Karpas-422 (cell line): ENCODE measurements at regions not wholly inside any gene's neighbourhood (a gene's known extent, or its start where the extent isn't known, plus 50 kb on each side); places are given as distances from the start of the nearest gene placed in this dataset.
A peak's percentile ranks its signal among the peaks of the same experiment; 100 is the strongest.

Source experiments
- DNase-seq: peaks from one replicate; pipeline ENCODE4 v3.0.0-alpha.2; 2015
- H2AFZ ChIP-seq: fragments of 200-600 bp; sonication (generic); 2 replicates; pipeline ENCODE4 v1.6.1; 2014; ENCODE audit warnings: antibody characterized with exemption, low read length, mixed read lengths
- H3K27ac ChIP-seq: fragments of 200-600 bp; sonication (generic); 2 replicates; pipeline ENCODE4 v1.5.1; 2014; ENCODE audit warnings: mild to moderate bottlenecking, low read length, moderate library complexity
- H3K27me3 ChIP-seq: fragments of 200-600 bp; sonication (generic); 2 replicates; pipeline ENCODE4 v1.6.1; 2014; ENCODE audit warnings: low read length, mixed read lengths
- H3K36me3 ChIP-seq: fragments of 200-600 bp; sonication (generic); 2 replicates; pipeline ENCODE4 v1.6.1; 2014; ENCODE audit warnings: low read length, mixed read lengths; ENCODE audit not compliant: insufficient read depth
- H3K4me1 ChIP-seq: fragments of 200-600 bp; sonication (generic); 2 replicates; pipeline ENCODE4 v1.6.1; 2014; ENCODE audit warnings: mild to moderate bottlenecking, low read length, mixed read lengths
- H3K4me2 ChIP-seq: fragments of 200-600 bp; sonication (generic); 2 replicates; pipeline ENCODE4 v1.6.1; 2014; ENCODE audit warnings: low read length, low read depth, mild to moderate bottlenecking; ENCODE audit not compliant: poor library complexity, severe bottlenecking
- H3K4me3 ChIP-seq: fragments of 200-600 bp; sonication (generic); 2 replicates; pipeline ENCODE4 v1.5.1; 2014; ENCODE audit warnings: mild to moderate bottlenecking, antibody characterized with exemption, low read length, mixed read lengths
- H3K79me2 ChIP-seq: fragments of 200-600 bp; sonication (generic); 2 replicates; pipeline ENCODE4 v1.6.1; 2014; ENCODE audit warnings: mild to moderate bottlenecking, low read length, mixed read lengths
- H3K9ac ChIP-seq: fragments of 200-600 bp; sonication (generic); 2 replicates; pipeline ENCODE4 v1.6.0; 2014; ENCODE audit warnings: low read length
- H3K9me2 ChIP-seq: fragments of 200-600 bp; sonication (generic), shearing (Covaris generic); replicated peaks from 2 replicates; pipeline ENCODE4 v1.6.0; 2014; ENCODE audit warnings: mild to moderate bottlenecking, low read length, moderate library complexity; ENCODE audit not compliant: insufficient read depth
- H3K9me3 ChIP-seq: fragments of 300-700, 200-600 bp; sonication (generic); 2 replicates; pipeline ENCODE4 v1.6.1; 2014; ENCODE audit warnings: low read length, mixed read lengths
- H4K20me1 ChIP-seq: fragments of 200-600 bp; sonication (generic); 2 replicates; pipeline ENCODE4 v1.6.1; 2014; ENCODE audit warnings: mild to moderate bottlenecking, antibody characterized with exemption, low read length, low read depth; ENCODE audit not compliant: insufficient read depth

DNA sequence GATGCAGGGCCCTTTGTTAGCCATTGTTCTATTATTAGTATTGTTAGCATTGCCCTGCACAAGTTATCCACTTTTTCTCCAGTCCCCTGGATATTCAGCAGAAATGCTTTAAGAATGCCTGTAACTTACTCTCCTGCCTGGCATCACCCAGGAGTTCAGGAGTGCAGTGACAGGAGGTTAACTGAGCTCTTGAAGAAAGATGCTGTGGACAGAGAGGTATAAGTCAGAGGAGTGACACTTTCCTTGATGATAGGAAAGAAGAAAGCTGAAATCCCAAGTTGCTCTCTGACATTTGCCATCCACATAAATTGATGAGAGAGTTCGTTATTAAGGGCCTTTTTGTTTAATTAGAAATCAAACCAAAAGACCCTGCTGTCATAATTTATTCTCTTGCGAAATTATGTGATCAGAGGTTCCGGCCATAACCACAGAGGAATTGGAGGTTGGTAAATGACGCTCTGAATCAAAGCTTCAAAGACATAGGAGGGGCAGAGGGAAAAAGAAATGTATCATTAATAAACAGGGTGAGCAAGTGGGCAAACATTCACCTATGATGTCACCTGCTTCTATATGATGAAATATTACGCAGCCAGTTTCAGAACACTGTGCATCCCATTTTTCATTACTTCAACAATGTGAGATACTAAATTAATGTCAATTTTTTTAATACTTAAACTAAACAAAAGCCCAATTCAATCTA is 230.2 kb upstream of the JADE1 start:
- Histone ChIP-seq H3K4me1 (no peaks in the 10 kb centered on the region), H4K20me1 (no peaks in the 10 kb centered on the region), H3K9me2 (no peaks in the 10 kb centered on the region), H3K36me3 (no peaks in the 10 kb centered on the region), H3K9ac (no peak overlapping the region), H2AFZ (no peak overlapping the region), H3K4me2 (no peak overlapping the region), H3K27me3 (no peaks in the 10 kb centered on the region), H3K79me2 (no peaks in the 10 kb centered on the region), H3K9me3 (no peaks in the 10 kb centered on the region), H3K27ac (no peak overlapping the region), H3K4me3 (no peak overlapping the region)
- DNase-seq: no peak

DNA sequence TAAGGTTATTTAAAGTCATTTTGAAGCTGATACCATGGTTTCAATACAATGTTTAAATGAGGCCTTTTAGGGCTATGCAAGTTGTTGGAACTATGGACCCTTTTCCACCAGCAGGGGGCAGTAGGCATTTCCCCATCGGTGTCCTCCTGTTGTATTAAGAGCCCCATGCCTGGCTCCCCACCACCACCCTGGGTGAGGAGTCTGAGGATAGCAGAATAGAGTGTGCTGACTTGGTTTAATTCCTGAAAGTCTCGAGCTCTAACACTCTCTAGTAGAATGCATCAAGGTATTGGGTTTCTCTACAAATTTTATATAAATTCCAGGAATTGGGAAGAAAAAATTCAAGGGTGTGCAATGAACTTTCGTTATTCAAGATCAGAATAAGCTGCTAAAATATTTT is 234.8 kb upstream of the JADE1 start:
- no peak overlapping the region for H3K4me2 ChIP-seq
- no peaks in the 10 kb centered on the region for H4K20me1 ChIP-seq
- H3K36me3 ChIP-seq: no peaks in the 10 kb centered on the region
- H3K9me2 ChIP-seq: no peaks in the 10 kb centered on the region
- H3K27ac ChIP-seq: no peak overlapping the region
- peaks cover under 1% of the 10 kb centered on the region; the same call in 1 of the 2 replicates for H3K4me1 ChIP-seq
- no peak overlapping the region for H3K9ac ChIP-seq
- no peak overlapping the region for H2AFZ ChIP-seq
- DNase-seq: peak; percentile 97
- H3K27me3 ChIP-seq: no peaks in the 10 kb centered on the region
- no peaks in the 10 kb centered on the region for H3K9me3 ChIP-seq
- H3K79me2 ChIP-seq: no peaks in the 10 kb centered on the region
- H3K4me3 ChIP-seq: no peak overlapping the region

DNA sequence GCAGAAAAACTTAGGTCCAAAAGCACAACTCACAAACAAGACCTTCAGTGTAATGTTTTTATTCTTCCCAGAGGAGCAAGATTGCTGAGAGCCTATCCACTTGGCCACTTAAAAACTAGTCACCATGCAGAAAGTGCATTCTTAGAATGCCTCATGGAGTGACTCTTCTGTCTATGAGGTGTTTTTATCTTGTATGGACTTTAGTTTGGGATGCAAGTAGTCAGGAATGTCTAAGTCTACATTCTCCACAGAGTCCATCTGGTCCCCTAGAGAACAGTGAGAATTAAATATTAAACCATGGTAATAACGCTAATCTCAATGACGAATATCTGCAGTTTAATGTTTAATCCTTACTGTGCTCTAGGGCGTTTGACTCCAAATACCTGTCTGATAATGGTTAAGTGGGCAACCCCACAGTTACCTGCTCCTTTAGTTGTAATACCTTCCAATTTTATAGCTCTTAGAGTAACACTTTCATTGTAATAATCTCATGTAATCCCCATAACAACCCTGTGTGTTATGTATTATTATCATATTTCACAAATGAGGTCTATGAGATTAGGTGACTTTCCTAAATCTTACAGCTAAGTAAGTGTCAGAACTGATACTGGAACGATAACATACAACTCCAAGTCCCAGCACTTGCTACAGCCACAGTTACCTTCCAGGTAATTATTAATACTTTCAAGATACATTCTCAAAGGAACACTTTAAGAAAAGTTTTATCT is 235.6 kb upstream of the JADE1 start:
- DNase-seq: no peak
- H3K27ac ChIP-seq: no peak overlapping the region
- peaks cover 8% of the 10 kb centered on the region for H3K4me1 ChIP-seq
- H4K20me1 ChIP-seq: no peaks in the 10 kb centered on the region
- H3K4me2 ChIP-seq: no peak overlapping the region
- no peak overlapping the region for H3K9ac ChIP-seq
- no peaks in the 10 kb centered on the region for H3K9me2 ChIP-seq
- no peaks in the 10 kb centered on the region for H3K79me2 ChIP-seq
- H2AFZ ChIP-seq: no peak overlapping the region
- no peaks in the 10 kb centered on the region for H3K27me3 ChIP-seq
- H3K9me3 ChIP-seq: no peaks in the 10 kb centered on the region
- no peak overlapping the region for H3K4me3 ChIP-seq
- no peaks in the 10 kb centered on the region for H3K36me3 ChIP-seq

DNA sequence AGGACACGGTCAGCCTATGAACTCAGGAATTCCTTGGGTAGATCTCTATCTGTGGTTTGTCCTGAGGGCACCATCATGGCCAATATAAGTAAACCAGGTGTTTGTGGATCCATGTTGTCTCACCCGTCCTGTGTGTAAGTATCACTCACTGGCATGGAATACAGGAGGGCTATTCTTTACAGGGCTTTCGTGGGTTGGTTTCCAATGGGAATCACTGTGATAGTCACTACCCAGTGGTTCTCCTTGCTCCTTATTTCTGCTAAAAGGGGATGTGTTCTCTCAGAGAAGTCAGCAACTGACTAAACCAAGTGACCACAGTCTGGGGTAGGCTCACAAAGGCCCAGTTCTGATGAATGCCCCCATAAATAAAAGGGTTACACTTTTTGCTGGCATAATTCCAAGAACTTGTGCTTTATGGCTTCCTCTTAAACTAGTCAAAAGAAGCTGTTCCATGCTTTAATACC is 236.7 kb upstream of the JADE1 start:
- no peak for DNase-seq
- no peak overlapping the region for H3K9ac ChIP-seq
- H2AFZ ChIP-seq: 0 out of 2 replicates have a peak overlapping the region, but pooled peaks have one; percentile 22
- peaks cover 13% of the 10 kb centered on the region for H3K4me1 ChIP-seq
- H3K27ac ChIP-seq: no peak overlapping the region
- H3K9me3 ChIP-seq: no peaks in the 10 kb centered on the region
- H4K20me1 ChIP-seq: no peaks in the 10 kb centered on the region
- H3K9me2 ChIP-seq: no peaks in the 10 kb centered on the region
- no peaks in the 10 kb centered on the region for H3K79me2 ChIP-seq
- H3K4me3 ChIP-seq: no peak overlapping the region
- no peaks in the 10 kb centered on the region for H3K27me3 ChIP-seq
- H3K4me2 ChIP-seq: no peak overlapping the region
- no peaks in the 10 kb centered on the region for H3K36me3 ChIP-seq

DNA sequence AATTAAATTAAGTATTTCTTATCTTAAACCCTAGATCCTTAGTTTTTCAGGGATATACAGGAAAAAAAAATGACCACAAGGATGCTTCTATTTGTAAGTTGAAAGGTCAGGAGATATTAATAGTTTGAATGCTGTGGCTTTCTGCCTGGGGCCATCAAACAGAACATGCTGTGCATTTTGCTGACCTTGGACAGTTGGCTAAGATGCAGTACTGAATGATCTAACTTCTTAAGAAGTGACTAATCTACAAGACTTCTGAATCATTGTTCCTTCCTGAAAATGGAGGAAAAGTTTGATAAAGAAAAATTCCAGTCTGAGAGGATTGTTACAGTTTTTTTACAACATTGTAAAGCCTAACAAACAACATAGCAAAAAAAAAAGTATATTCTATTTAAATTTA is 237.8 kb upstream of the JADE1 start:
- H3K27ac ChIP-seq: no peak overlapping the region
- H3K4me2 ChIP-seq: no peak overlapping the region
- no peaks in the 10 kb centered on the region for H3K9me2 ChIP-seq
- H3K27me3 ChIP-seq: no peaks in the 10 kb centered on the region
- no peaks in the 10 kb centered on the region for H4K20me1 ChIP-seq
- DNase-seq: no peak
- peaks cover 13% of the 10 kb centered on the region for H3K4me1 ChIP-seq
- no peaks in the 10 kb centered on the region for H3K79me2 ChIP-seq
- no peaks in the 10 kb centered on the region for H3K9me3 ChIP-seq
- no peaks in the 10 kb centered on the region for H3K36me3 ChIP-seq
- no peak overlapping the region for H3K9ac ChIP-seq
- no peak overlapping the region for H2AFZ ChIP-seq
- H3K4me3 ChIP-seq: no peak overlapping the region

DNA sequence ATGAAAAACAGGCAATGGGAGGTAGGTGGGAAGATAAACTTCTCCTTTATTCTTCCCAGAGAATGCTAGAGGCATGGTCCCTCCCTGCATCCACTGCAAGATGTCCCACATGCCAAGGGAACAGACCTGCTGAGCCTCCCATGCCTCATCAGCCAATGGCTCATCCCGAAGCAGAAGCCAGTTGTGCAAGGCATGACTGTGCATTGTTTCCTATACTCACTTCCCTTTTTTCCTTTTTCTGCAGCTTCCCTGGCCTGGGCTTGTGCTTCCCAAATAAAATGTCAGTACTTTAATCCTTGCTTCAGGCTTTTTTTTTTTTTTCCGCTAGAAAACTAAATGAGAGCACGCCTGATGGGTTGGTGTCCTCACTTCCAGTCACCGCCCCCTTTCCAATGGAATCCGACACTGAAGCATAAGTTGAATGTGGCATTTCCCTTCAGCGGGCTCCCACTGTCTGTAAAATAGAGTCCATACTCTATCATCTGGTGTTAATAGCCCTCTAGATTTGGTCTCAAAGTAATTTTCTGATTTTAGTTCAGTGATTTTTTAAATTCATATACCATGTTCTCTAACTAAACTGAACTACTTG is 239.0 kb upstream of the JADE1 start:
- H3K4me3 ChIP-seq: no peak overlapping the region
- no peak overlapping the region for H2AFZ ChIP-seq
- no peaks in the 10 kb centered on the region for H3K36me3 ChIP-seq
- H3K27ac ChIP-seq: no peak overlapping the region
- peaks cover 19% of the 10 kb centered on the region for H3K4me1 ChIP-seq
- no peak overlapping the region for H3K9ac ChIP-seq
- H3K79me2 ChIP-seq: no peaks in the 10 kb centered on the region
- DNase-seq: no peak
- H3K9me2 ChIP-seq: no peaks in the 10 kb centered on the region
- H3K27me3 ChIP-seq: no peaks in the 10 kb centered on the region
- H3K9me3 ChIP-seq: no peaks in the 10 kb centered on the region
- no peaks in the 10 kb centered on the region for H4K20me1 ChIP-seq
- H3K4me2 ChIP-seq: no peak overlapping the region

DNA sequence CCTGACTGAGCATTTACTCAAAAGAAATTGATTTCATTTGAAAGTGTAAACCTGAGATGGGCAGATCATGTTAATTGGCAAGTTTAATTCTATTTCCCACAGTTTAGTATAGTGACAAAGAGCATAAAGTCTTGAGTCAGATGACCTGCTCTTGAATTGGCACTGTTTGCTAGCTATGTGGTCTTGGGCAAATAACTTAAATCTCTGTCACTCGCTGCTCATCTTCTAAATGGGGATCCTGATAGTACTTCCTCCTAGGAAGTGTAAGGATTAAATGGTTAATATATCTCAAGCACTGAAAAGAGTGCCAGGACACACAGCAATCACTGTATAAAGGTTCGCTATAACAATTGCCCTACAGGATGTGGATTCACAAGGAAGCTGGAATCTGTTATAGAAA is 242.8 kb upstream of the JADE1 start:
- H3K27ac ChIP-seq: no peak overlapping the region
- H3K4me1 ChIP-seq: peaks cover 43% of the 10 kb centered on the region
- no peaks in the 10 kb centered on the region for H3K36me3 ChIP-seq
- no peak overlapping the region for H3K4me2 ChIP-seq
- no peak overlapping the region for H3K9ac ChIP-seq
- H3K4me3 ChIP-seq: no peak overlapping the region
- H3K79me2 ChIP-seq: no peaks in the 10 kb centered on the region
- no peaks in the 10 kb centered on the region for H3K9me2 ChIP-seq
- H3K9me3 ChIP-seq: no peaks in the 10 kb centered on the region
- H4K20me1 ChIP-seq: no peaks in the 10 kb centered on the region
- DNase-seq: no peak
- no peaks in the 10 kb centered on the region for H3K27me3 ChIP-seq
- H2AFZ ChIP-seq: no peak overlapping the region

DNA sequence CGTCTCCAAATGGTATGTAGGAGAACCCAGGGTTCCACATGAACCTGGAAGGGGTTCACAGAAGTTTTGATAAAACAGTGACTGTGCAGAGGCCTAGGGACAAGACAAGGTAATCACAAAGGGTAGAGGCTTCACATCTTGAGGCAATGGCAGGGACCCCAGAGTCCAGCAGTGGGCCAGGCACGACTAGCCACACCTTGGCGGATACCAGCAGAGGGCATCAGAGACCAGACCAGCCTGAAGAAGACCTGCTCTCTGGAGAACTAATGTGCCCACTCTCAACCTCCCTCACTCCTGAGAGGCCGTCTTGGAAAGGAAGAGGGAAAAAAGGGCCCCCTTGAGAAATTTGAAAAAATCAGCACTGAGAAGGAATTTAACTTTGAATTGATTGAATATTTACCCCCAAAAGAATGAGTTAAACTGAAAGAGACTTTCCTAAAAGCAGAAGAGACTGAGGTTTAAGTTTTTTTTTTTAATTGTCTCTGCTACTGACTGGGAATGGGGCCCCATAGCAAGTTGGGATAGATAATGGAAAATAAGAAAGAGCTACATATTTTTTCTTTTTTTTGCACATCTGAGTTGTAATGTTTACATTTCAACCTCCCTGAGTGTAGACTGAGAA is 243.8 kb upstream of the JADE1 start:
- no peaks in the 10 kb centered on the region for H3K36me3 ChIP-seq
- no peaks in the 10 kb centered on the region for H3K79me2 ChIP-seq
- DNase-seq: peak; percentile 79
- H3K9me3 ChIP-seq: no peaks in the 10 kb centered on the region
- no peak overlapping the region for H2AFZ ChIP-seq
- H3K9ac ChIP-seq: no peak overlapping the region
- no peaks in the 10 kb centered on the region for H3K9me2 ChIP-seq
- H3K4me3 ChIP-seq: no peak overlapping the region
- no peak overlapping the region for H3K27ac ChIP-seq
- peaks cover 43% of the 10 kb centered on the region for H3K4me1 ChIP-seq
- no peak overlapping the region for H3K4me2 ChIP-seq
- H4K20me1 ChIP-seq: no peaks in the 10 kb centered on the region
- H3K27me3 ChIP-seq: no peaks in the 10 kb centered on the region
